Panc1 (cell line): ENCODE measurements at regions not wholly inside any gene's neighbourhood (a gene's known extent, or its start where the extent isn't known, plus 50 kb on each side); places are given as distances from the start of the nearest gene placed in this dataset.
"Not testable (repeated sequence)": the region's sequence is repeated elsewhere in the genome, so short reads cannot be mapped to it uniquely, and the experiment has no call there.

Source experiments
- ATAC-seq: fragments of 200-7000 bp; cut with Tn5 transposase; 2 replicates; pipeline ENCODE4 v1.9.1; 2020; ENCODE audit warnings: mild to moderate bottlenecking, moderate library complexity
- BruUV-seq: library from RNA; stranded (reverse); fragments of 400-500 nt; replicated peaks from 2 replicates; lab custom pipeline; 2021; lab: Mats Ljungman, UMichigan
- CTCF ChIA-PET: fragments of 300-600 bp; sonication (Branson Sonifier 250); formaldehyde crosslinking; loops from one replicate; lab custom pipeline; 2022; ENCODE audit warnings: antibody characterized with exemption; lab: Charles Lee
- POLR2A ChIA-PET: fragments of 300-600 bp; sonication (Branson Sonifier 250); formaldehyde crosslinking; loops from one replicate; lab custom pipeline; 2022; ENCODE audit warnings: antibody characterized with exemption; lab: Charles Lee
- DNase-seq: peaks from one replicate; pipeline ENCODE4 v3.0.0-alpha.2; 2010; ENCODE audit warnings: low read depth, low spot score
- H3K27ac ChIP-seq: 2 replicates; pipeline ENCODE4 v1.5.1; 2011; ENCODE audit warnings: mild to moderate bottlenecking, low read length, inconsistent platforms
- H3K27me3 ChIP-seq: fragments of 200-500 bp; sonication (Bioruptor generic); 2 replicates; pipeline ENCODE4 v1.6.0; 2014; ENCODE audit warnings: low read length, inconsistent platforms; ENCODE audit not compliant: control insufficient read depth, insufficient read depth
- H3K36me3 ChIP-seq: fragments of 200-500 bp; sonication (Bioruptor generic); 2 replicates; pipeline ENCODE4 v1.5.1; 2014; ENCODE audit warnings: inconsistent platforms, mild to moderate bottlenecking, low read length, moderate library complexity; ENCODE audit not compliant: control insufficient read depth, insufficient read depth
- H3K4me1 ChIP-seq: 2 replicates; pipeline ENCODE4 v1.5.1; 2011; ENCODE audit warnings: inconsistent platforms, mild to moderate bottlenecking, low read length, moderate library complexity; ENCODE audit not compliant: control insufficient read depth, insufficient read depth
- H3K4me3 ChIP-seq, 2 experiments: 2 replicates each; pipeline ENCODE4 v1.5.1; 2011 to 2012; ENCODE audit warnings: low read depth in 2 of 2, low read length in 2 of 2, mild to moderate bottlenecking in 2 of 2, inconsistent platforms in 1 of 2, moderate library complexity in 1 of 2
- H3K9me3 ChIP-seq: fragments of 200-500 bp; sonication (Bioruptor generic); 2 replicates; pipeline ENCODE4 v1.5.1; 2014; ENCODE audit warnings: low read depth, mild to moderate bottlenecking, inconsistent platforms, low read length, moderate library complexity; ENCODE audit not compliant: control insufficient read depth, insufficient read depth
- CTCF ChIP-seq: fragments of 450-650 bp; IDR thresholded peaks from 2 replicates; pipeline ENCODE4 v1.5.1; 2017; ENCODE audit warnings: mild to moderate bottlenecking
- POLR2AphosphoS5 ChIP-seq: IDR thresholded peaks from 2 replicates; pipeline ENCODE4 v1.6.1; 2012; ENCODE audit warnings: mild to moderate bottlenecking, low read depth, low read length, moderate library complexity
- REST ChIP-seq, 2 experiments: IDR thresholded peaks; 2 replicates each; pipeline ENCODE4 v1.6.1; 2011 to 2012; ENCODE audit warnings: low read depth in 2 of 2, control low read depth in 1 of 2, low read length in 1 of 2, mild to moderate bottlenecking in 1 of 2, moderate library complexity in 1 of 2; ENCODE audit not compliant: insufficient read depth in 1 of 2
- SIN3A ChIP-seq: IDR thresholded peaks from 2 replicates; pipeline ENCODE4 v1.6.1; 2012; ENCODE audit warnings: low read depth, mild to moderate bottlenecking, low read length, moderate library complexity, borderline replicate concordance; ENCODE audit not compliant: insufficient read depth
- TCF7L2 ChIP-seq: IDR thresholded peaks from 2 replicates; pipeline ENCODE4 v1.6.1; 2011; ENCODE audit warnings: mild to moderate bottlenecking, low read depth, low read length, inconsistent platforms
- in situ Hi-C: cut with HindIII; loops from 2 replicates; pipeline ENCODE4 v1.10.0; 2016; ENCODE audit warnings: low sequenced_read_pairs, low pct_unique_long_range_greater_than_20kb
- intact Hi-C: fragments of 100-400 bp; cut with micrococcal nuclease; formaldehyde crosslinking; loops from one replicate; pipeline ENCODE4 v1.10.0; 2022; ENCODE audit not compliant: unreplicated experiment

GRCh38 chr10:64682043-64682442, 1160.8 kb downstream of the REEP3 start:
- ChIA-PET POLR2A (no interaction called here), CTCF (no interaction called here)
- DNase-seq (no peak), ATAC-seq (no peak)
- BruUV-seq = no TSS peak
- H3K4me1 ChIP-seq = no peaks in the 10 kb centered on the region
- H3K36me3 ChIP-seq = no peaks in the 10 kb centered on the region
- TF ChIP-seq POLR2AphosphoS5 (no peak), SIN3A (no peak), REST (IDR thresholded peaks at IDR 0.05; ENCODE audit: insufficient read depth in 1 of 2, low read depth in 2 of 2, low read length in 1 of 2) (no peak)
- H3K27me3 ChIP-seq = no peaks in the 10 kb centered on the region
- in situ Hi-C loops = no loop called here
- H3K4me3 ChIP-seq = no peak overlapping the region
- H3K9me3 ChIP-seq = 0 out of 2 replicates have a peak, but pooled peaks cover 3% of the 10 kb centered on the region
- intact Hi-C loops = no loop called here
- H3K27ac ChIP-seq = no peak overlapping the region

- CTCF ChIA-PET = no interaction called here
Observed at GRCh38 chr10:64690194-64690593, 1169.0 kb downstream of the REEP3 start.

GRCh38 chr10:64699244-64699643, 1178.0 kb downstream of the REEP3 start:
- ATAC-seq (no peak), DNase-seq (no peak)
- intact Hi-C loops = no loop called here
- H3K4me3 ChIP-seq = no peak overlapping the region
- no TSS peak for BruUV-seq
- no peaks in the 10 kb centered on the region for H3K36me3 ChIP-seq
- no peaks in the 10 kb centered on the region for H3K27me3 ChIP-seq
- no peaks in the 10 kb centered on the region for H3K9me3 ChIP-seq
- TF ChIP-seq REST (IDR thresholded peaks at IDR 0.05; ENCODE audit: insufficient read depth in 1 of 2, low read depth in 2 of 2, low read length in 1 of 2) = no peak
- no peak for TF ChIP-seq TCF7L2
- TF ChIP-seq SIN3A = no peak
- TF ChIP-seq POLR2AphosphoS5 = no peak
- no peak for TF ChIP-seq CTCF
- in situ Hi-C loops = no loop called here
- ChIA-PET POLR2A (no interaction called here), CTCF (no interaction called here)
- H3K27ac ChIP-seq = no peak overlapping the region
- no peaks in the 10 kb centered on the region for H3K4me1 ChIP-seq

More at GRCh38 chr10:64690194-64690593, 1169.0 kb downstream of the REEP3 start:
- Histone ChIP-seq H3K4me3 (no peak overlapping the region), H3K36me3 (no peaks in the 10 kb centered on the region), H3K27me3 (no peaks in the 10 kb centered on the region), H3K4me1 (no peaks in the 10 kb centered on the region), H3K9me3 (no peaks in the 10 kb centered on the region), H3K27ac (no peak overlapping the region)
- POLR2A ChIA-PET = no interaction called here
- intact Hi-C loops = no loop called here
- in situ Hi-C loops = no loop called here
- DNase-seq = no peak
- no peak for ATAC-seq
- no TSS peak for BruUV-seq
- TF ChIP-seq SIN3A = no peak
- TF ChIP-seq CTCF = no peak

GRCh38 chr10:64702086-64702485, 1180.9 kb downstream of the REEP3 start:
- BruUV-seq, in situ Hi-C loops, H3K36me3 ChIP-seq, CTCF ChIA-PET, H3K9me3 ChIP-seq, intact Hi-C loops, H3K27ac ChIP-seq, DNase-seq, ATAC-seq, H3K4me1 ChIP-seq, H3K27me3 ChIP-seq, POLR2A ChIA-PET, H3K4me3 ChIP-seq: not testable (repeated sequence)
